Fibroblast of skin of right quadriceps (primary cell): ENCODE measurements at regions not wholly inside any gene's neighbourhood (a gene's known extent, or its start where the extent isn't known, plus 50 kb on each side); places are given as distances from the start of the nearest gene placed in this dataset.

Experiments
- DNase-seq: peaks from one replicate; pipeline ENCODE4 v3.0.0-alpha.2; 2013

- DNase-seq, result peak; percentile 42
These were observed 187.7 kb upstream of the RGMB start for GRCh38 chr5:98585661-98586310.

GRCh38 chr5:98586581-98586980 lies 186.9 kb upstream of the RGMB start:
- no peak for DNase-seq

- no peak for DNase-seq
These were observed 186.3 kb upstream of the RGMB start for GRCh38 chr5:98587166-98587565.

GRCh38 chr5:98588215-98588614 lies 185.2 kb upstream of the RGMB start:
- DNase-seq, result peak; percentile 43

GRCh38 chr5:98593418-98593817 lies 180.0 kb upstream of the RGMB start:
- no peak for DNase-seq

- no peak for DNase-seq
These were observed 179.4 kb upstream of the RGMB start for GRCh38 chr5:98594098-98594497.

- DNase-seq, result no peak
These were observed 174.4 kb upstream of the RGMB start for GRCh38 chr5:98599016-98599415.

GRCh38 chr5:98602534-98603112 lies 170.8 kb upstream of the RGMB start:
- DNase-seq, result no peak

GRCh38 chr5:98603456-98603855 lies 170.0 kb upstream of the RGMB start:
- no peak for DNase-seq

GRCh38 chr5:98604301-98604700 lies 169.2 kb upstream of the RGMB start:
- peak; percentile 38 for DNase-seq

- peak; percentile 9 for DNase-seq
These were observed 168.6 kb upstream of the RGMB start for GRCh38 chr5:98604721-98605425.

GRCh38 chr5:98605426-98605825 lies 168.0 kb upstream of the RGMB start:
- no peak for DNase-seq

GRCh38 chr5:98606961-98607360 lies 166.5 kb upstream of the RGMB start:
- DNase-seq, result no peak

GRCh38 chr5:98608052-98608451 lies 165.4 kb upstream of the RGMB start:
- no peak for DNase-seq

GRCh38 chr5:98614341-98614740 lies 159.1 kb upstream of the RGMB start:
- DNase-seq, result no peak

GRCh38 chr5:98621821-98622220 lies 151.6 kb upstream of the RGMB start:
- DNase-seq, result no peak

- peak; percentile 7 for DNase-seq
These were observed 149.2 kb upstream of the RGMB start for GRCh38 chr5:98624145-98624880.

GRCh38 chr5:98627121-98627520 lies 146.3 kb upstream of the RGMB start:
- no peak for DNase-seq

GRCh38 chr5:98630621-98631020 lies 142.8 kb upstream of the RGMB start:
- peak; percentile 3 for DNase-seq

GRCh38 chr5:98631311-98632054 lies 142.0 kb upstream of the RGMB start:
- peak; percentile 99 for DNase-seq

- DNase-seq, result peak; percentile 27
These were observed 137.8 kb upstream of the RGMB start for GRCh38 chr5:98635656-98636055.

- DNase-seq, result no peak
These were observed 136.3 kb upstream of the RGMB start for GRCh38 chr5:98637116-98637515.

- DNase-seq, result no peak
These were observed 135.9 kb upstream of the RGMB start for GRCh38 chr5:98637557-98637956.
